ENCODE measurements at regions not wholly inside any gene's neighbourhood (a gene's known extent, or its start where the extent isn't known, plus 50 kb on each side); places are given as distances from the start of the nearest gene placed in this dataset.

- TF ChIP-seq REST (IDR thresholded peaks at IDR 0.05): no peak
Measured at GRCh38 chr18:61277808-61278207, 55.4 kb upstream of the CDH20 start (continued).

- Histone ChIP-seq H3K4me1 (ENCODE audit: control insufficient read depth in 4 of 4, insufficient read depth in 4 of 4, low read length in 3 of 4) (no peaks in the 10 kb centered on the region), H3K36me3 (ENCODE audit: control insufficient read depth in 4 of 4, insufficient read depth in 3 of 4, low read depth in 1 of 4, low read length in 3 of 4) (no peaks in the 10 kb centered on the region), H3K27ac (ENCODE audit: low read depth in 1 of 2, low read length in 2 of 2) (no peak overlapping the region), H3K27me3 (ENCODE audit: control insufficient read depth in 4 of 4, insufficient read depth in 4 of 4, low read length in 3 of 4) (no peaks in the 10 kb centered on the region), H3K9me3 (ENCODE audit: control insufficient read depth in 4 of 4, low read length in 3 of 4) (peaks cover 0 to 7% (median 2%) of the 10 kb centered on the region in 4 donors), H3K9ac (ENCODE audit: low read depth in 1 of 2, low read length in 2 of 2) (no peak overlapping the region), H3K4me3 (ENCODE audit: low read depth in 1 of 3, low read length in 3 of 3) (no peak overlapping the region)
- TF ChIP-seq MAX (IDR thresholded peaks at IDR 0.05): no peak
- no peak for TF ChIP-seq HNF4G (IDR thresholded peaks at IDR 0.05)
- no peak for TF ChIP-seq TAF1 (conservative IDR thresholded peaks at IDR 0.05)
- 61% methylated on average over 1 of the region's 1 CpG for WGBS
- no peak for DNase-seq (ENCODE audit: low spot score)
Measured at GRCh38 chr18:61281431-61281830, 51.8 kb upstream of the CDH20 start.

- H3K36me3 ChIP-seq (ENCODE audit: control insufficient read depth in 4 of 4, insufficient read depth in 3 of 4, low read depth in 1 of 4, low read length in 3 of 4): no peaks in the 10 kb centered on the region
- 67% methylated on average over 2 of the region's 2 CpGs for WGBS
- no peak for TF ChIP-seq CTCF (IDR thresholded peaks at IDR 0.05; ENCODE audit: low read depth, low read length, missing input control)
- no peak for TF ChIP-seq SP1 (IDR thresholded peaks at IDR 0.05)
- no peak for TF ChIP-seq RAD21 (IDR thresholded peaks at IDR 0.05)
- no peak for TF ChIP-seq HNF4G (IDR thresholded peaks at IDR 0.05)
- TF ChIP-seq RXRA (IDR thresholded peaks at IDR 0.05): no peak
- TF ChIP-seq FOXA2 (IDR thresholded peaks at IDR 0.05): no peak
- no peak for TF ChIP-seq JUND (IDR thresholded peaks at IDR 0.05)
- TF ChIP-seq REST (IDR thresholded peaks at IDR 0.05): no peak
- no peak for TF ChIP-seq ZBTB33 (IDR thresholded peaks at IDR 0.05)
- no peak for TF ChIP-seq MAX (IDR thresholded peaks at IDR 0.05)
- no peak for TF ChIP-seq HNF4A (conservative IDR thresholded peaks at IDR 0.05)
- no peak for TF ChIP-seq EGR1 (IDR thresholded peaks at IDR 0.05; ENCODE audit: low read depth in 2 of 2)
- TF ChIP-seq ATF3 (IDR thresholded peaks at IDR 0.05): no peak
- no peak for TF ChIP-seq FOXA1 (IDR thresholded peaks at IDR 0.05)
- TF ChIP-seq GABPA (IDR thresholded peaks at IDR 0.05 in 1 of 2, conservative IDR thresholded peaks at IDR 0.05 in 1 of 2): no peak
- no peak for TF ChIP-seq NR2F2 (IDR thresholded peaks at IDR 0.05)
- no peak for TF ChIP-seq TAF1 (conservative IDR thresholded peaks at IDR 0.05)
- no peak overlapping the region for H3K9ac ChIP-seq (ENCODE audit: low read depth in 1 of 2, low read length in 2 of 2)
- H3K9me3 ChIP-seq (ENCODE audit: control insufficient read depth in 4 of 4, low read length in 3 of 4): peaks cover 0 to 7% (median 2%) of the 10 kb centered on the region in 4 donors
- DNase-seq (ENCODE audit: low spot score): no peak
- H3K4me1 ChIP-seq (ENCODE audit: control insufficient read depth in 4 of 4, insufficient read depth in 4 of 4, low read length in 3 of 4): no peaks in the 10 kb centered on the region
- H3K27ac ChIP-seq (ENCODE audit: low read depth in 1 of 2, low read length in 2 of 2): no peak overlapping the region
- H3K4me3 ChIP-seq (ENCODE audit: low read depth in 1 of 3, low read length in 3 of 3): no peak overlapping the region
- no peaks in the 10 kb centered on the region for H3K27me3 ChIP-seq (ENCODE audit: control insufficient read depth in 4 of 4, insufficient read depth in 4 of 4, low read length in 3 of 4)
Measured at GRCh38 chr18:61282926-61283325, 50.3 kb upstream of the CDH20 start.
